ENCODE measurements at regions not wholly inside any gene's neighbourhood (a gene's known extent, or its start where the extent isn't known, plus 50 kb on each side); places are given as distances from the start of the nearest gene placed in this dataset.

- TF ChIP-seq GABPA (IDR thresholded peaks at IDR 0.05; ENCODE audit: low read depth) (no peak), FOSL2 (IDR thresholded peaks at IDR 0.05; ENCODE audit: borderline replicate concordance, low read depth) (peak; percentile 58; the same call in 1 of the 2 replicates), IRF3 (IDR thresholded peaks at IDR 0.05; ENCODE audit: low read depth, low read length) (no peak), PBX3 (IDR thresholded peaks at IDR 0.05) (peak; percentile 79), JUND (IDR thresholded peaks at IDR 0.05) (peak; percentile 62), CHD2 (IDR thresholded peaks at IDR 0.05; ENCODE audit: low read length, partially characterized antibody) (no peak), TEAD4 (IDR thresholded peaks at IDR 0.05; ENCODE audit: borderline replicate concordance, insufficient read depth) (peak; percentile 53; the same call in 1 of the 2 replicates), USF1 (IDR thresholded peaks at IDR 0.05; ENCODE audit: borderline replicate concordance, low read depth) (no peak), MXI1 (IDR thresholded peaks at IDR 0.05; ENCODE audit: low read depth, low read length) (no peak), MAX (IDR thresholded peaks at IDR 0.05; ENCODE audit: low read depth) (no peak), SMC3 (IDR thresholded peaks at IDR 0.05; ENCODE audit: low read depth, low read length) (no peak), TCF12 (IDR thresholded peaks at IDR 0.05) (peak; percentile 80)
Observed at GRCh38 chr2:11056614-11057013, 98.7 kb upstream of the SLC66A3 start (continued).

GRCh38 chr2:11057031-11057430 is 98.2 kb upstream of the SLC66A3 start:
- ChIA-PET CTCF (interaction anchor here (0.7 to 2.1 kb wide), 5 partner anchors 26 to 226 kb away, joined by 3 to 7 read pairs (median 5); no protein-coding TSS in a partner anchor), POLR2A (no interaction called here)
- Histone ChIP-seq H3K9me3 (0 out of 2 replicates have a peak, but pooled peaks cover 14% of the 10 kb centered on the region), H3K4me3 (ENCODE audit: low read depth in 2 of 2, low read length in 1 of 2) (no peak overlapping the region), H2AFZ (ENCODE audit: low read depth) (no peak overlapping the region), H3K4me2 (peak overlapping the region; percentile 51; the same call in 1 of the 2 replicates), H3F3A (replicated peaks; ENCODE audit: insufficient read depth) (peaks cover 7% of the 10 kb centered on the region), H3K9me2 (no peaks in the 10 kb centered on the region), H3K27me3 (ENCODE audit: insufficient read depth) (no peaks in the 10 kb centered on the region), H3K36me3 (replicated peaks in 1 of 2; ENCODE audit: control insufficient read depth in 1 of 2, insufficient read depth in 2 of 2, low read length in 1 of 2) (no peaks in the 10 kb centered on the region), H4K20me1 (ENCODE audit: insufficient read depth) (no peaks in the 10 kb centered on the region), H3K27ac (ENCODE audit: low read depth in 2 of 2, low read length in 1 of 2) (no peak overlapping the region), H3K4me1 (ENCODE audit: control insufficient read depth in 1 of 2, insufficient read depth in 2 of 2, low read depth in 1 of 2, low read length in 1 of 2) (no peaks in the 10 kb centered on the region), H3K9ac (no peak overlapping the region), H3K79me2 (ENCODE audit: insufficient read depth) (no peaks in the 10 kb centered on the region)
- WGBS (ENCODE audit: low lambda C conversion rate) = 67% methylated on average over 4 of the region's 4 CpGs
- DNase-seq = no peak
- TF ChIP-seq FOXJ3 (CRISPR knock-in tag; IDR thresholded peaks at IDR 0.05) (no peak), YY1 (IDR thresholded peaks at IDR 0.05; ENCODE audit: low read depth) (no peak)

All from SK-N-SH (cell line).